ENCODE measurements at regions not wholly inside any gene's neighbourhood (a gene's known extent, or its start where the extent isn't known, plus 50 kb on each side); places are given as distances from the start of the nearest gene placed in this dataset.

DNA sequence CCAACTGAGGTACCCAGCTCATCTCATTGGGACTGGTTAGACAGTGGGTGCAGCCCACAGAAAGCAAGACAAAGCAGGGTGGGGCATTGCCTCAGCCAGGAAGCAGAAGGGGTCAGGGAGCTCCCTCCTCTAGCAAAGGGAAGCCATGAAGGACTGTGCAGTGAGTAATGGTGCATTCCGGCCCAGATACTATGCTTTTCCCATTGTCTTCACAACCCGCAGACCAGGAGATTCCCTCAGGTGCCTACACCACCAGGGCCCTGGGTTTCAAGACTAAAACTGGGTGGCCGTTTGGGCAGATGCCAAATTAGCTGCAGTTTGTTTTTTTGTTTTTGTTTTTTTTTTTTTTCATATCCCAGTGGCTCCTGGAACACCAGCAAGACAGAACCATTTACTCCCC is 235.3 kb downstream of the TACR3 start:
- TF ChIP-seq POLR2A (IDR thresholded peaks at IDR 0.05) (no peak), POLR2AphosphoS5 (IDR thresholded peaks at IDR 0.05; ENCODE audit: insufficient read depth in 1 of 2, low read depth in 1 of 2) (no peak)
- TF ChIP-seq, protein P1, sequence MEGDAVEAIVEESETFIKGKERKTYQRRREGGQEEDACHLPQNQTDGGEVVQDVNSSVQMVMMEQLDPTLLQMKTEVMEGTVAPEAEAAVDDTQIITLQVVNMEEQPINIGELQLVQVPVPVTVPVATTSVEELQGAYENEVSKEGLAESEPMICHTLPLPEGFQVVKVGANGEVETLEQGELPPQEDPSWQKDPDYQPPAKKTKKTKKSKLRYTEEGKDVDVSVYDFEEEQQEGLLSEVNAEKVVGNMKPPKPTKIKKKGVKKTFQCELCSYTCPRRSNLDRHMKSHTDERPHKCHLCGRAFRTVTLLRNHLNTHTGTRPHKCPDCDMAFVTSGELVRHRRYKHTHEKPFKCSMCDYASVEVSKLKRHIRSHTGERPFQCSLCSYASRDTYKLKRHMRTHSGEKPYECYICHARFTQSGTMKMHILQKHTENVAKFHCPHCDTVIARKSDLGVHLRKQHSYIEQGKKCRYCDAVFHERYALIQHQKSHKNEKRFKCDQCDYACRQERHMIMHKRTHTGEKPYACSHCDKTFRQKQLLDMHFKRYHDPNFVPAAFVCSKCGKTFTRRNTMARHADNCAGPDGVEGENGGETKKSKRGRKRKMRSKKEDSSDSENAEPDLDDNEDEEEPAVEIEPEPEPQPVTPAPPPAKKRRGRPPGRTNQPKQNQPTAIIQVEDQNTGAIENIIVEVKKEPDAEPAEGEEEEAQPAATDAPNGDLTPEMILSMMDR (IDR thresholded peaks at IDR 0.05), result no peak
